ENCODE measurements at regions not wholly inside any gene's neighbourhood (a gene's known extent, or its start where the extent isn't known, plus 50 kb on each side); places are given as distances from the start of the nearest gene placed in this dataset.
"Not testable (repeated sequence)": the region's sequence is repeated elsewhere in the genome, so short reads cannot be mapped to it uniquely, and the experiment has no call there.

DNA sequence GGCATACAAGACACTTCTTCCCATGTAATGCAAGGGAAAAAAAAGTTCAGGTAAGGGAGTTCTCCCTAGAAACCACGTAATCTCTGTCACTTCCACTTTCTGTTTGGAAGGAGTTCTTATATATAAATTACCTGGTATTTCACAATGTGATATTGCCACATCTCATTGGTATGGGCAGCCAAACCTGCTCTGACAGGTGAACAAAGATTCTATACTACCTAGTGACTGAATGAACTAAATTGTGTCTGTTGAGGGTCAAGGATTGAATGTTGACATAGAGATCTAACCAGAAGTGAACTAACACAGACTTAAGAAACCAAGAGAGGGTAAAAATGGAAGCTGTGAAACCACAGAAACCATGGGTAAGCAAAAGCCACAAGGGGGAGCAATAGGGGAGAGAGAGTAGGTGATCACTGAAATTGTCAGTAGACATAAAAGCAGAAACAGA, 161.3 kb downstream of the RPL10L start:
- in situ Hi-C loops (cut with HindIII; ENCODE audit: low pct_unique_long_range_greater_than_20kb, low sequenced_read_pairs): no loop called here
- peak in 1 of 2 experiments; percentile 72 for DNase-seq (ENCODE audit: low read depth in 1 of 2, low spot score in 1 of 2)
- TF ChIP-seq JUND (IDR thresholded peaks at IDR 0.05; ENCODE audit: low read depth): no peak

DNA sequence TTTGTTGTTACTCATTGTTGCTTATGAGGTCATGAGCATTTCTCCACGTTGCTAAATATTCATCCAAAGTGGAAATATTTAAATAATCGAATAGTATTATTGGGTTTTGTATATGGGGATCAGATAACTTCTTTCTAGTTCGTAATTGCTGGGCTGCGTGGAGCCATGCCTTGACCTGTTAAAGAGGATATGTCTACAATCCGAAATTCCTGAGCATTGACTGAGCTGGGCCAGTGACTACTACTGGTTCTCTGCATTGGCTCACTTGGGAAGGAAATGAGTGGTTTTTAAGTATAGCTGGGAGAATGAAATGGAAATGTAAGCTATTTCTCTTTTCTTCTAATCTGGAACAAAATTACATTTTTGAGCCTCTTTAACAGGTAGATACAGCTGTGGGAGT, 163.2 kb downstream of the RPL10L start:
- in situ Hi-C loops (cut with HindIII; ENCODE audit: low pct_unique_long_range_greater_than_20kb, low sequenced_read_pairs): no loop called here
- TF ChIP-seq JUND (IDR thresholded peaks at IDR 0.05; ENCODE audit: low read depth): no peak
- no peak for DNase-seq (ENCODE audit: low read depth in 1 of 2, low spot score in 1 of 2)

DNA sequence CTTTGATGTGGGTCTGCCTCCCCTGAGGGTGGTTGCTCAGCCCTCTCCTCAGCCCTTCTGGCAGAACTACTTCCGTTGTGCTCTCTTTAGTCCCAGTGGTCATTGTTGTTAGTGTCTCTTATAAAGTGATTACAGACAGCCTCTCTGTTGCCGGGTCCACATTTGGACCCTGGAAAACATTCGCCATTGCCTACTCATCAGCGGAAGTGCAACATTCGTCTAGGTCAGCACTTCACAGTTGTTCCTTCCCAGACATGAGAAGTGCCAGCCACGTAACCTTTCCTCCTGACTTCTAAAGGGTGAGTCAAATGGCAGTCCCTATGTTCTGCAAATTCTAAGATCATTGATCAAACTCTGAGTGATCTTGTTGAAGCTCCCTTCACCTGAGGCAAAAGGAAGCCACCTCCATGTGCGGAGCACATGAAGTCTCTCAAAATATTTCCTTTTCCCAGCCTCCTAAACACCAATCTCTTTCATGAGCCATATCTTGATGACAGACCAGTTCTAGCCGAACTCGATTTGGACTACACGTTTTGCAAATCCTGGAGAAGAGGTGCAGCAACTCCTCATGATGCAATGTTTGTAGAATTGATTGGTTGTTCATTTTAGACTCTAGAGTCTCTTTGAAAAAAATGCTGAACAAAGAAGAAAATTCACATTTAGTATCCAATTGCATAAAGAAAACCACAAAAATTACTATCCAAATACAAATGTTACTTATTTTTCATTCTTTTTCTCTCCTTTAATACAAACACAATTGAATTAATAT, 163.8 kb downstream of the RPL10L start:
- in situ Hi-C loops (cut with HindIII; ENCODE audit: low pct_unique_long_range_greater_than_20kb, low sequenced_read_pairs): no loop called here
- no peak for TF ChIP-seq JUND (IDR thresholded peaks at IDR 0.05; ENCODE audit: low read depth)
- DNase-seq (ENCODE audit: low read depth in 1 of 2, low spot score in 1 of 2): no peak

DNA sequence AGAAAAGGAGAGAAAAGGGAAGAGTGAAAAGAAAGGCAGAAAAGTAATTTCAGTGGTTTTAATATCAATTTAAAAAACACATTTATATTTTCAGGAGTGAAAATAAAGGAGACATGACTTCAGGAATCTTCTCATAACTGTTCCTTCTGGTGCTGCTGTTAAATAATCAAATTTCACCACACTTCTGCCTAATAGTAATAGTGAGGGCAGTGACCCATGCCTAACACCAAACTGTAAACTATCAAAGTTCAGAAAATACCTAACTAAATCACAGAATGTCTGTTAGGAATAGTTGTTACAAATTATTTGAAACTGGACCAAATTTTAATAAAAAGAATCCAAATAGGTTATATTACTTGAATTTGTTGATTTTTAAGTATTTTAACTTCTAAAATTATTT, 169.4 kb downstream of the RPL10L start:
- in situ Hi-C loops (cut with HindIII; ENCODE audit: low pct_unique_long_range_greater_than_20kb, low sequenced_read_pairs): no loop called here
- no peak for TF ChIP-seq JUND (IDR thresholded peaks at IDR 0.05; ENCODE audit: low read depth)
- DNase-seq (ENCODE audit: low read depth in 1 of 2, low spot score in 1 of 2): no peak

DNA sequence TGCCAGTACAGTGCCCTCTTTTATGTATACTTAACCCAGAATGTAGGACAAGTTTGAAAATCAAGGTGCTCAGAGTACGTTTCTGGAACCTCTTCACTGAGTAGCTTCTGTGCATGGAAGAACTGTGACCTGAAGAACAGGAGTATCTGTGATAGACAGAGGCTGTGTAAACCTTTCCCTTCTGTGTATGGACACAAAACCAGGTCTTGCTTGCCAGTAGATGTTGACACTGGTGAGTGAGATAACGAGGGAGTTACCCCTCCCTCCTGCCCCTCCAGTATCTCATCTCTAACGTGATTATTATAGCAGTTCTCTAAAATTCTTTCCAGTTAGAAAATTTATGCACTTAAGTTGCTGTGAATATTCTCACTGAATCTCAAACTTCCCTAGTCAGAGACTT, 170.8 kb downstream of the RPL10L start:
- no peak for TF ChIP-seq JUND (IDR thresholded peaks at IDR 0.05; ENCODE audit: low read depth)
- in situ Hi-C loops (cut with HindIII; ENCODE audit: low pct_unique_long_range_greater_than_20kb, low sequenced_read_pairs): no loop called here
- no peak for DNase-seq (ENCODE audit: low read depth in 1 of 2, low spot score in 1 of 2)

DNA sequence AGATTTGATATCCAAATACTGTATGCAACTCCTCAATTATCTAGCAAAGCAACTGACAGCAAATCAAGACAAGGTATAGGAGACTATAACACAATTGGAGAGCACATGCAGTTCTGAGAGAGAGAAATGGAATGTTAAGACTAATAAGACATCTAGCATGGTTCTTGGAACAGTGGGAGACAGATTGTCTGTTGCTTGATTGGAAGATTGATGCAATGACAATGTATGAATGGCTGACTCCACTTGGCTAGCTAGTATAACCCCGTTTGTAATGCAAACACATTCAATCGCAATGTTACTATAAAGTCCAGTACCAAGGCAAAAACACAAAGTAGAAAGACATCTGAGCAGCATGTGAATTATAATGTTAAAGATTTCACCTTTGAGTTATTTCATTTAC, 179.3 kb downstream of the RPL10L start:
- no peak for DNase-seq (ENCODE audit: low read depth in 1 of 2, low spot score in 1 of 2)
- TF ChIP-seq JUND (IDR thresholded peaks at IDR 0.05; ENCODE audit: low read depth): no peak
- in situ Hi-C loops (cut with HindIII; ENCODE audit: low pct_unique_long_range_greater_than_20kb, low sequenced_read_pairs): no loop called here

DNA sequence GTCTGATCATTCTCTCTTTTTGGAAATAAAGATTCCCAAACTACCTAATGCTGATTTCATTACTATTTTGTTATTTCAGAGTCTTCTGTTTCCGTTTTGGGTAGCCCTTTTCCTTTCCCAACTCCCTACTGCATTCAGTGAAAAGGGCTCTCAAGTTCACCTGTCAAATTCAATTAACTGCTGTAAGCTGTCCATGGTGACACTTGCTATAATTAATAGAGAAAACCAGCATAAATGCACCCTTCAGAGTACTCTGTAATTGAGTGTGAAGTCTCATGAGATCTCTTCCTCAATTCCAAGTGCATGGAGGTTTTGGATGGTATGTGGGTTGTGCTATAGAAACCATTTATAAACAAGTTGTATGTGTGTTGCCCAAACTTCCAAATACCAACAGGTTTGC, 187.2 kb downstream of the RPL10L start:
- DNase-seq (ENCODE audit: low read depth in 1 of 2, low spot score in 1 of 2): no peak
- in situ Hi-C loops (cut with HindIII; ENCODE audit: low pct_unique_long_range_greater_than_20kb, low sequenced_read_pairs): no loop called here
- TF ChIP-seq JUND (IDR thresholded peaks at IDR 0.05; ENCODE audit: low read depth): no peak

DNA sequence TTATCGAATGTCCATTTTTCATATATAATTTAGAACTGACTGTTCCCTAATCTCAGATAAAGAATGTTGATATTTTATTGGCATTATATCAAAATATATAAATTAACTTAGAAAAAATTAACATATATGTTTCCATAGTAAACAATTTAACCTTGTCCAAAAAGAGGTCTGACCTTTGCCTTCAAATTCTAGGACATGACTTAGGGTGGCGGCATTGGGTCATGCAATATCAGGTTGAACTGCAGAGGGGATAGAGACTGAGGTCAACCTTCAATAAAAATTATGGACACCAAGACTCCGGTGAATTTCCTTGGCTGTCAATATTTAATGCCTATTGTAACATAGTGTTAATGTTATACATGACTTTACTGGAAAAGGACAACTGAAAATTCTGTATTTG, 199.8 kb downstream of the RPL10L start:
- no peak for DNase-seq (ENCODE audit: low read depth in 1 of 2, low spot score in 1 of 2)
- TF ChIP-seq JUND (IDR thresholded peaks at IDR 0.05; ENCODE audit: low read depth): no peak
- in situ Hi-C loops (cut with HindIII; ENCODE audit: low pct_unique_long_range_greater_than_20kb, low sequenced_read_pairs): no loop called here

DNA sequence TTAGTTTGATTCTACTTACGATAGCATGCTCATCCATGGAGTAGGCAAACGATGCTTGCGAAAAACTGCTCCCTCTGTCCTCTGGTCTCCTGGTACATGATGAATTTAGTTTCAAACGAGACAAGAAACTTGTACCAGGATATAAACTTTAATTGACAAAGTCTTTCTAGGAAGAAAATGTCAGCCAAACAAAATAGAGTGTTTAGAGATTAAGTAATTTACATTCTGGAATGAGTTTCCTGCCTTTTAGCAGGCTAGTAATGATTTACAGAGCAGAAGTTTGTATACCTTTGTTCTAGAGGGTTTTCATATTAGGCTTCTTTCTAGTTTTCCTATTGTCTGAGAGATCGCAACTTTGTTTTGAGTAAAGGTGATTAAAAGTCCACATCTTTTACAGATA, 206.9 kb downstream of the RPL10L start:
- in situ Hi-C loops (cut with HindIII; ENCODE audit: low pct_unique_long_range_greater_than_20kb, low sequenced_read_pairs): no loop called here
- TF ChIP-seq JUND (IDR thresholded peaks at IDR 0.05; ENCODE audit: low read depth): no peak
- no peak for DNase-seq (ENCODE audit: low read depth in 1 of 2, low spot score in 1 of 2)

DNA sequence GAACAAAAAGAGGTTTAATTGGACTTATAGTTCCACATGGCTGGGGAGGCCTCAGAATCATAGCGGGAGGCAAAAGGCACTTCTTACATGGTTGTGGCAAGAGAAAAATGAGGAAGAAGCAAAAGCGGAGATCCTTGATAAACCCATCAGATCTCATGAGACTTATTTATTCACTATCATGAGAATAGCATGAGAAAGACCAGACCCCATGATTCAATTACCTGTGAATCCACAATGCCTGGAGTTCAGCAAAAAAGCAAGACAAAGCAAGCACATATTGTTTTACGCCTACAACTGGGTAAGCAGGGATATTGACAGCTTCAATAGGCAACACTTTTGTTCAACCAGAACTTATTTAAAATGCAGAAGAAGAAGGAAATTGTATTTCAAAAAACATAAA, 218.2 kb downstream of the RPL10L start:
- no peak for DNase-seq (ENCODE audit: low read depth in 1 of 2, low spot score in 1 of 2)
- in situ Hi-C loops (cut with HindIII; ENCODE audit: low pct_unique_long_range_greater_than_20kb, low sequenced_read_pairs): no loop called here
- TF ChIP-seq JUND (IDR thresholded peaks at IDR 0.05; ENCODE audit: low read depth): no peak

DNA sequence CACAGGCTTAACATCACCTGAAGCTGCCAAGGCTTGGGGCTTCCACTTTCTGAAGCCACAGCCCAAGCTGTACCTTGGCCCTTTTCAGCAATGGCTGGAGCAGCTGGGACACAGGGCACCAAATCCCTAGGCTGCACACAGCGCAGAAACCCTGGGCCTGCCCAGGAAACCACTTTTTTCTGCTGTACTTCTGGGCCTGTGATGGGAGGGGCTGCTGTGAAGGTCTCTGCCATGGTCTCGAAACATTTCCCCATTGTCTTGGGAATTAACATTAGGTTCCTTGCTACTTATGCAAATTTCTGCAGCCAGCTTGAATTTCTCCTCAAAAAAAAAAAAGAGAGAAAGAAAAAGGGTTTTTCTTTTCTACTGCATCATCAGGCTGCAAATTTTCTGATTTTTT, 219.1 kb downstream of the RPL10L start:
- DNase-seq (ENCODE audit: low read depth in 1 of 2, low spot score in 1 of 2): no peak
- no peak for TF ChIP-seq JUND (IDR thresholded peaks at IDR 0.05; ENCODE audit: low read depth)
- in situ Hi-C loops (cut with HindIII; ENCODE audit: low pct_unique_long_range_greater_than_20kb, low sequenced_read_pairs): no loop called here

DNA sequence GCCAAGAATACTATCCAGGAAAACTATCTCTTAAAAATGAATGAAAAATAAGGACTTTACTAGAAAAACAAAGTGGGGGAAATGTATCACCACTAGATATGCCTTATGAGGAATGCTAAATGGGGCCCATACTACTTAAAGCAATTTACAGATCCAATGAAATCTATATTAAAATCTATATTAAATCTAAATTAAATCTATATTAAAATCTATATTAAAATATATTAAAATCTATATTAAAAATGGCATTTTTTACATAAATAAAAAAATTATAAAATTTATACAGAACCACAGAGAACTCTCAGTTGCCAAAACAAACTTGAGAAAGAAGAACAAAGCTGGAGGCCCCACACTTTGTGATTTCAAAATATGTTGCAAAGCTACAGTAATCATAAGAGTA, 234.5 kb downstream of the RPL10L start:
- in situ Hi-C loops (cut with HindIII; ENCODE audit: low pct_unique_long_range_greater_than_20kb, low sequenced_read_pairs): no loop called here
- DNase-seq (ENCODE audit: low read depth in 1 of 2, low spot score in 1 of 2): no peak
- no peak for TF ChIP-seq JUND (IDR thresholded peaks at IDR 0.05; ENCODE audit: low read depth)

DNA sequence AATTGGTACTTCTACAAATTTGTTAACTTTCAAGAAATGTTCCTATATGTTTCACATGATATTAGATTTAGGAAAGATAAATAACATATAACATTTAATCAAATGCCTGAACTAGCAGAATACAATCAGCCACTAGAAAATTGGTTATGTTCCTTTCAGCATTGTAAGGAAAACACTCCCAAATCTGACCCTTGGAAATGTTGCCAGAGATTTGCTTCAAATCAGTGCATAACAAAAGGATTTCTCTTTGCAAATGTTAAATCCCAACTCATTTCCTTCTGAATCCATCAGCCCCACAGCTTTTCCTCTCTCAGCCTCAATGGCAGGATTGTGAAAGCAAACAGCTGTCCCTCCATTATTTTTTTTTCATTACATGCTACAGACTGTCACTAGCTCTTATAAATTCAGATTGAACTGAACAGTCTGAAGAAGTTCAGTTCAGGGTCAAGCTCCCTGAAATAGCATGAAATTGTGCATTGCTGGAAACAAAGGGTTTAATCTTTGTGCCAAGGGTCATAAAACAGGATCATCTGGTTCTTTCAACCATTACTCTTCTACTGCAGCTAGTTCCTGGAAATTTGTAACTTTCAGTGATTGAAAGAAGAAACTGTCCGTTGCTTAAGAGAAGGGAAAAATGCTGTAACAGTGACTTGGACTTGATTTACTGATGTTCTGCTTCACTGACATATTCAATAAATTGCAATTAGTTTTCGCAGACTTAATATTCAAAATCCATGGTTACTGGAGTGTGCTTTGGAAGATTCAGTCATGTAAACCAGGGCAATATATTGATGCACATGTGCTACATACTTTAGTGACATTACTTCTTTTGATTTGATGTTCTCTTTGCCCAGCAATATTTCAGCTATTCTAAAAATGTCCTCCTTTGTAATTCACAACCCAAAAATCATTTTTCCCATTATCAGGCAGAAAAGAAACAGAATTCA, 246.4 kb downstream of the RPL10L start:
- DNase-seq (ENCODE audit: low read depth in 1 of 2, low spot score in 1 of 2): peak in 1 of 2 experiments; percentile 45
- in situ Hi-C loops (cut with HindIII; ENCODE audit: low pct_unique_long_range_greater_than_20kb, low sequenced_read_pairs): no loop called here
- TF ChIP-seq JUND (IDR thresholded peaks at IDR 0.05; ENCODE audit: low read depth): no peak

DNA sequence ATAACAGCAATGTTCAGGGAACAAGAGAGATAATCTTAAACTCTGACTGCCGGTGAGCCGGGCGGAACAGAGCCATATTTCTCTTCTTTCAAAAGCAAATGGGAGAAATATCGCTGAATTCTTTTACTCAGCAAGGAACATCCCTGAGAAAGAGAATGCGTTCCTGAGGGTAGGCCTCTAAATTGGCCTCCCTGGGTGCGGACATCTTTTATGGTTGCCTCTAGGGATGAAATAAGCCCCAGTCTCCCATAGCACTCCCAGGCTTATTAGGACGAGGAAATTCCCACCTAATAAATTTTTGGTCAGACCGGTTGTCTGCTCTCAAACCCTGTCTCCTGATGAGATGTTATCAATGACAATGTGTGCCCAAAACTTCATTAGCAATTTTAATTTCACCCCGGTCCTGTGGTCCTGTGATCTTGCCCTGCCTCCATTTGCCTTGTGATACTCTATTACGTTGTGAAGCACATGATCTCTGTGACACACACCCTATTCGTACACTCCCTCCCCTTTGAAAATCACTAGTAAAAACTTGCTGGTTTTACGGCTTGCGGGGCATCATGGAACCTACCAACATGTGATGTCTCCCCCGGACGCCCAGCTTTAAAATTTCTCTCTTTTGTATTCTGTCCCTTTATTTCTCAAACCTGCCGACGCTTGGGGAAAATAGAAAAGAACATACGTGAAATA, 249.4 kb downstream of the RPL10L start:
- in situ Hi-C loops (cut with HindIII; ENCODE audit: low pct_unique_long_range_greater_than_20kb, low sequenced_read_pairs): not testable (repeated sequence)

More for the DNA sequence above, 249.4 kb downstream of the RPL10L start:
- not testable (repeated sequence) for DNase-seq (ENCODE audit: low read depth in 1 of 2, low spot score in 1 of 2)

Measured in T47D (cell line).